OCI-M1 (cell line): ENCODE measurements at regions not wholly inside any gene's neighbourhood (a gene's known extent, or its start where the extent isn't known, plus 50 kb on each side); places are given as distances from the start of the nearest gene placed in this dataset.

Experiments used
- DNase-seq: peaks from one replicate; lab custom pipeline; 2025; lab: John Stamatoyannopoulos, UW

GRCh38 chr18:41829647-41830516 is 125.2 kb upstream of the PIK3C3 start:
- no peak for DNase-seq

- DNase-seq, result no peak
Measured at GRCh38 chr18:41828137-41828536, 126.9 kb upstream of the PIK3C3 start.

- no peak for DNase-seq
Measured at GRCh38 chr18:41820784-41821183, 134.2 kb upstream of the PIK3C3 start.

- no peak for DNase-seq
Measured at GRCh38 chr18:41818381-41819355, 136.4 kb upstream of the PIK3C3 start.

GRCh38 chr18:41814651-41815050 is 140.4 kb upstream of the PIK3C3 start:
- DNase-seq, result no peak

- peak; percentile 13 for DNase-seq
Measured at GRCh38 chr18:41809652-41810051, 145.4 kb upstream of the PIK3C3 start.

GRCh38 chr18:41805341-41805740 is 149.7 kb upstream of the PIK3C3 start:
- no peak for DNase-seq

- no peak for DNase-seq
Measured at GRCh38 chr18:41798879-41799278, 156.2 kb upstream of the PIK3C3 start.

- DNase-seq, result no peak
Measured at GRCh38 chr18:41790687-41791086, 164.3 kb upstream of the PIK3C3 start.

- DNase-seq, result no peak
Measured at GRCh38 chr18:41789001-41789400, 166.0 kb upstream of the PIK3C3 start.

GRCh38 chr18:41783879-41784278 is 171.2 kb upstream of the PIK3C3 start:
- DNase-seq, result no peak

- peak; percentile 2 for DNase-seq
Measured at GRCh38 chr18:41783065-41783818, 171.8 kb upstream of the PIK3C3 start.

- no peak for DNase-seq
Measured at GRCh38 chr18:41771973-41772372, 183.1 kb upstream of the PIK3C3 start.

GRCh38 chr18:41769265-41769664 is 185.8 kb upstream of the PIK3C3 start:
- DNase-seq, result no peak

- DNase-seq, result no peak
Measured at GRCh38 chr18:41768467-41768866, 186.6 kb upstream of the PIK3C3 start.

- peak; percentile 76 for DNase-seq
Measured at GRCh38 chr18:41767960-41768359, 187.1 kb upstream of the PIK3C3 start.

- no peak for DNase-seq
Measured at GRCh38 chr18:41765460-41765859, 189.6 kb upstream of the PIK3C3 start.

- DNase-seq, result no peak
Measured at GRCh38 chr18:41763361-41763760, 191.7 kb upstream of the PIK3C3 start.

GRCh38 chr18:41761333-41762018 is 193.6 kb upstream of the PIK3C3 start:
- no peak for DNase-seq

- DNase-seq, result no peak
Measured at GRCh38 chr18:41758534-41758933, 196.5 kb upstream of the PIK3C3 start.

- peak; percentile 20 for DNase-seq
Measured at GRCh38 chr18:41756141-41756540, 198.9 kb upstream of the PIK3C3 start.
